H1 (cell line): ENCODE measurements at regions not wholly inside any gene's neighbourhood (a gene's known extent, or its start where the extent isn't known, plus 50 kb on each side); places are given as distances from the start of the nearest gene placed in this dataset.

Experiments used
- BACH1 ChIP-seq: IDR thresholded peaks from 2 replicates; pipeline ENCODE4 v1.6.1; 2012; ENCODE audit warnings: low read length, improper control_type of control experiment
- BCL11A ChIP-seq, 2 experiments: IDR thresholded peaks; one replicate each; pipeline ENCODE4 v1.6.1; 2011; ENCODE audit warnings: low read depth in 2 of 2, low read length in 2 of 2, mild to moderate bottlenecking in 2 of 2
- CTBP2 ChIP-seq: IDR thresholded peaks from 2 replicates; pipeline ENCODE4 v1.7.0; 2011; ENCODE audit warnings: borderline replicate concordance, mild to moderate bottlenecking, moderate library complexity, mixed read lengths, low read length; ENCODE audit not compliant: insufficient read depth, insufficient read length
- JUN ChIP-seq: IDR thresholded peaks from 2 replicates; pipeline ENCODE4 v1.6.1; 2011; ENCODE audit warnings: low read depth, mild to moderate bottlenecking, improper control_type of control experiment, low read length
- KDM5A ChIP-seq: fragments of 200-600 bp; IDR thresholded peaks from 2 replicates; pipeline ENCODE4 v1.7.1; 2012; ENCODE audit warnings: mild to moderate bottlenecking, low read length, inconsistent platforms, mixed read lengths
- POLR2AphosphoS5 ChIP-seq: IDR thresholded peaks from 2 replicates; pipeline ENCODE4 v1.6.1; 2011; ENCODE audit warnings: low read depth, low read length
- SIRT6 ChIP-seq: IDR thresholded peaks from one replicate; pipeline ENCODE4 v1.7.1; 2012; ENCODE audit warnings: low read length, inconsistent platforms
- SIX5 ChIP-seq: IDR thresholded peaks from 2 replicates; pipeline ENCODE4 v1.6.1; 2011; ENCODE audit warnings: mild to moderate bottlenecking, low read depth, low read length
- TCF12 ChIP-seq: IDR thresholded peaks from 2 replicates; pipeline ENCODE4 v1.6.1; 2011; ENCODE audit warnings: low read depth, mild to moderate bottlenecking, low read length
- TF ChIP-seq, protein P1 (sequence below): fragments of 300-600 bp; sonication (generic); IDR thresholded peaks from 2 replicates; pipeline ENCODE4 v1.7.1; 2012; ENCODE audit warnings: low read length, moderate library complexity, mild to moderate bottlenecking, inconsistent platforms; ENCODE audit not compliant: insufficient replicate concordance
- TF ChIP-seq, protein P2 (sequence below): IDR thresholded peaks from 2 replicates; pipeline ENCODE4 v1.6.1; 2012; ENCODE audit warnings: inconsistent platforms

DNA sequence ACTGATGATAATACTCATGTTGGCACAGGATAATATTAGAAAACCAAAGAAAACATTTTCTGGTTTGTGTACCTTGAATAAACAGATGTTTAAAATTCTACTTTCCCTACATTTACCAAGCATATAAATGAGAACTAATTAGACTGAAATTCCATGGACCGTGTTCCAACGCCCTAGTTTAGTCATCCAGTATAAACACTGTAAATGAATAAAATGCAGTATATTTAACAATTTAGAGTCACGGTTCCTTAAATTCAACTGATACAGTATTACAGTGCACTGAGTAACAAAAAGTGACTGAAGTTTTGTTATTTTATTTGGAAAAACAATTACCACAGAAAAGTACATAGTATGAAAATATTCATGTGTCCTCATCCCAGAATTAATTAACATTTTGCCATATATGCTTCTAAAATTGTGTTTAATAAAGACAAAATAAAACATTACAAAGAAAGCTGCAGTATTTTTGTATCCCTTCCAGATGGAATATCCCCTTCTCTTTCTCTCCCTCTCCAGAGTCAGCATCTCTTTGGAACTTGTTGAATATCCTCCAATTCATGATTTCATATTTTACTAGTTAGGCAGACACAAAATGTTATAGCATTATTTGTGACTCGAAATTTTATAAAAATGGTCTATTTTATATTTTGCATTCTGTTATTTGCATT is 112.5 kb downstream of the HMHB1 start (continued):
- TF ChIP-seq, protein P1, sequence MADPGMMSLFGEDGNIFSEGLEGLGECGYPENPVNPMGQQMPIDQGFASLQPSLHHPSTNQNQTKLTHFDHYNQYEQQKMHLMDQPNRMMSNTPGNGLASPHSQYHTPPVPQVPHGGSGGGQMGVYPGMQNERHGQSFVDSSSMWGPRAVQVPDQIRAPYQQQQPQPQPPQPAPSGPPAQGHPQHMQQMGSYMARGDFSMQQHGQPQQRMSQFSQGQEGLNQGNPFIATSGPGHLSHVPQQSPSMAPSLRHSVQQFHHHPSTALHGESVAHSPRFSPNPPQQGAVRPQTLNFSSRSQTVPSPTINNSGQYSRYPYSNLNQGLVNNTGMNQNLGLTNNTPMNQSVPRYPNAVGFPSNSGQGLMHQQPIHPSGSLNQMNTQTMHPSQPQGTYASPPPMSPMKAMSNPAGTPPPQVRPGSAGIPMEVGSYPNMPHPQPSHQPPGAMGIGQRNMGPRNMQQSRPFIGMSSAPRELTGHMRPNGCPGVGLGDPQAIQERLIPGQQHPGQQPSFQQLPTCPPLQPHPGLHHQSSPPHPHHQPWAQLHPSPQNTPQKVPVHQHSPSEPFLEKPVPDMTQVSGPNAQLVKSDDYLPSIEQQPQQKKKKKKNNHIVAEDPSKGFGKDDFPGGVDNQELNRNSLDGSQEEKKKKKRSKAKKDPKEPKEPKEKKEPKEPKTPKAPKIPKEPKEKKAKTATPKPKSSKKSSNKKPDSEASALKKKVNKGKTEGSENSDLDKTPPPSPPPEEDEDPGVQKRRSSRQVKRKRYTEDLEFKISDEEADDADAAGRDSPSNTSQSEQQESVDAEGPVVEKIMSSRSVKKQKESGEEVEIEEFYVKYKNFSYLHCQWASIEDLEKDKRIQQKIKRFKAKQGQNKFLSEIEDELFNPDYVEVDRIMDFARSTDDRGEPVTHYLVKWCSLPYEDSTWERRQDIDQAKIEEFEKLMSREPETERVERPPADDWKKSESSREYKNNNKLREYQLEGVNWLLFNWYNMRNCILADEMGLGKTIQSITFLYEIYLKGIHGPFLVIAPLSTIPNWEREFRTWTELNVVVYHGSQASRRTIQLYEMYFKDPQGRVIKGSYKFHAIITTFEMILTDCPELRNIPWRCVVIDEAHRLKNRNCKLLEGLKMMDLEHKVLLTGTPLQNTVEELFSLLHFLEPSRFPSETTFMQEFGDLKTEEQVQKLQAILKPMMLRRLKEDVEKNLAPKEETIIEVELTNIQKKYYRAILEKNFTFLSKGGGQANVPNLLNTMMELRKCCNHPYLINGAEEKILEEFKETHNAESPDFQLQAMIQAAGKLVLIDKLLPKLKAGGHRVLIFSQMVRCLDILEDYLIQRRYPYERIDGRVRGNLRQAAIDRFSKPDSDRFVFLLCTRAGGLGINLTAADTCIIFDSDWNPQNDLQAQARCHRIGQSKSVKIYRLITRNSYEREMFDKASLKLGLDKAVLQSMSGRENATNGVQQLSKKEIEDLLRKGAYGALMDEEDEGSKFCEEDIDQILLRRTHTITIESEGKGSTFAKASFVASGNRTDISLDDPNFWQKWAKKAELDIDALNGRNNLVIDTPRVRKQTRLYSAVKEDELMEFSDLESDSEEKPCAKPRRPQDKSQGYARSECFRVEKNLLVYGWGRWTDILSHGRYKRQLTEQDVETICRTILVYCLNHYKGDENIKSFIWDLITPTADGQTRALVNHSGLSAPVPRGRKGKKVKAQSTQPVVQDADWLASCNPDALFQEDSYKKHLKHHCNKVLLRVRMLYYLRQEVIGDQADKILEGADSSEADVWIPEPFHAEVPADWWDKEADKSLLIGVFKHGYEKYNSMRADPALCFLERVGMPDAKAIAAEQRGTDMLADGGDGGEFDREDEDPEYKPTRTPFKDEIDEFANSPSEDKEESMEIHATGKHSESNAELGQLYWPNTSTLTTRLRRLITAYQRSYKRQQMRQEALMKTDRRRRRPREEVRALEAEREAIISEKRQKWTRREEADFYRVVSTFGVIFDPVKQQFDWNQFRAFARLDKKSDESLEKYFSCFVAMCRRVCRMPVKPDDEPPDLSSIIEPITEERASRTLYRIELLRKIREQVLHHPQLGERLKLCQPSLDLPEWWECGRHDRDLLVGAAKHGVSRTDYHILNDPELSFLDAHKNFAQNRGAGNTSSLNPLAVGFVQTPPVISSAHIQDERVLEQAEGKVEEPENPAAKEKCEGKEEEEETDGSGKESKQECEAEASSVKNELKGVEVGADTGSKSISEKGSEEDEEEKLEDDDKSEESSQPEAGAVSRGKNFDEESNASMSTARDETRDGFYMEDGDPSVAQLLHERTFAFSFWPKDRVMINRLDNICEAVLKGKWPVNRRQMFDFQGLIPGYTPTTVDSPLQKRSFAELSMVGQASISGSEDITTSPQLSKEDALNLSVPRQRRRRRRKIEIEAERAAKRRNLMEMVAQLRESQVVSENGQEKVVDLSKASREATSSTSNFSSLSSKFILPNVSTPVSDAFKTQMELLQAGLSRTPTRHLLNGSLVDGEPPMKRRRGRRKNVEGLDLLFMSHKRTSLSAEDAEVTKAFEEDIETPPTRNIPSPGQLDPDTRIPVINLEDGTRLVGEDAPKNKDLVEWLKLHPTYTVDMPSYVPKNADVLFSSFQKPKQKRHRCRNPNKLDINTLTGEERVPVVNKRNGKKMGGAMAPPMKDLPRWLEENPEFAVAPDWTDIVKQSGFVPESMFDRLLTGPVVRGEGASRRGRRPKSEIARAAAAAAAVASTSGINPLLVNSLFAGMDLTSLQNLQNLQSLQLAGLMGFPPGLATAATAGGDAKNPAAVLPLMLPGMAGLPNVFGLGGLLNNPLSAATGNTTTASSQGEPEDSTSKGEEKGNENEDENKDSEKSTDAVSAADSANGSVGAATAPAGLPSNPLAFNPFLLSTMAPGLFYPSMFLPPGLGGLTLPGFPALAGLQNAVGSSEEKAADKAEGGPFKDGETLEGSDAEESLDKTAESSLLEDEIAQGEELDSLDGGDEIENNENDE, result no peak
- TF ChIP-seq, protein P2, sequence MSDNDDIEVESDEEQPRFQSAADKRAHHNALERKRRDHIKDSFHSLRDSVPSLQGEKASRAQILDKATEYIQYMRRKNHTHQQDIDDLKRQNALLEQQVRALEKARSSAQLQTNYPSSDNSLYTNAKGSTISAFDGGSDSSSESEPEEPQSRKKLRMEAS, result no peak
- TF ChIP-seq TCF12 (no peak), CTBP2 (no peak), POLR2AphosphoS5 (no peak), BACH1 (no peak), JUN (no peak), SIX5 (no peak), SIRT6 (no peak), BCL11A (IDR thresholded peaks at IDR 0.05; ENCODE audit: low read depth in 2 of 2, low read length in 2 of 2) (no peak), KDM5A (no peak)
